Omental fat pad (tissue), 3 donors: ENCODE measurements at regions not wholly inside any gene's neighbourhood (a gene's known extent, or its start where the extent isn't known, plus 50 kb on each side); places are given as distances from the start of the nearest gene placed in this dataset.
"Not testable (repeated sequence)": the region's sequence is repeated elsewhere in the genome, so short reads cannot be mapped to it uniquely, and the experiment has no call there.

Source experiments
- ATAC-seq: fragments of 150-250 bp; one replicate; pipeline ENCODE4 v1.9.1; 2016; ENCODE audit warnings: mild to moderate bottlenecking, moderate library complexity; ENCODE audit not compliant: low FRiP score
- DNase-seq: peaks from one replicate; pipeline ENCODE4 v3.0.0-alpha.2; 2019; ENCODE audit warnings: low spot score
- CTCF ChIP-seq, 3 donors: fragments of 450-650 bp; IDR thresholded peaks; one replicate each; pipeline ENCODE4 v1.5.1; 2016 to 2017; ENCODE audit warnings: antibody characterized with exemption in 3 of 3, mild to moderate bottlenecking in 3 of 3, moderate library complexity in 2 of 3

- TF ChIP-seq CTCF (IDR thresholded peaks at IDR 0.05), result no peak
- no peak for ATAC-seq
Observed at GRCh38 chr7:84916161-84916560, 270.7 kb downstream of the SEMA3D start.

GRCh38 chr7:84914598-84914997 is 272.3 kb downstream of the SEMA3D start:
- ATAC-seq (no peak), DNase-seq (no peak)
- no peak for TF ChIP-seq CTCF (IDR thresholded peaks at IDR 0.05)

More at GRCh38 chr7:84916161-84916560, 270.7 kb downstream of the SEMA3D start:
- no peak for DNase-seq

GRCh38 chr7:84913731-84914130 is 273.1 kb downstream of the SEMA3D start:
- no peak for TF ChIP-seq CTCF (IDR thresholded peaks at IDR 0.05)
- DNase-seq (no peak), ATAC-seq (no peak)

GRCh38 chr7:84912993-84913635 is 273.7 kb downstream of the SEMA3D start:
- no peak for TF ChIP-seq CTCF (IDR thresholded peaks at IDR 0.05)
- DNase-seq, result no peak
- ATAC-seq, result no peak

GRCh38 chr7:84912537-84912936 is 274.3 kb downstream of the SEMA3D start:
- no peak for TF ChIP-seq CTCF (IDR thresholded peaks at IDR 0.05)
- DNase-seq (no peak), ATAC-seq (no peak)

GRCh38 chr7:84912018-84912417 is 274.8 kb downstream of the SEMA3D start:
- DNase-seq, result no peak
- TF ChIP-seq CTCF (IDR thresholded peaks at IDR 0.05), result no peak
- ATAC-seq, result no peak

- no peak for TF ChIP-seq CTCF (IDR thresholded peaks at IDR 0.05)
- no peak for DNase-seq
- ATAC-seq, result no peak
Observed at GRCh38 chr7:84911077-84911476, 275.8 kb downstream of the SEMA3D start.

- ATAC-seq, DNase-seq: not testable (repeated sequence)
Observed at GRCh38 chr7:84910322-84910721, 276.5 kb downstream of the SEMA3D start.
